Ishikawa (cell line): ENCODE measurements at regions not wholly inside any gene's neighbourhood (a gene's known extent, or its start where the extent isn't known, plus 50 kb on each side); places are given as distances from the start of the nearest gene placed in this dataset.

Experiments
- CEBPB ChIP-seq: IDR thresholded peaks from 2 replicates; pipeline ENCODE4 v1.6.1; 2012
- CREB1 ChIP-seq: IDR thresholded peaks from 2 replicates; pipeline ENCODE4 v1.6.1; 2012; ENCODE audit warnings: low read depth
- EP300 ChIP-seq: IDR thresholded peaks from 2 replicates; pipeline ENCODE4 v1.6.1; 2012; ENCODE audit warnings: borderline replicate concordance
- FOXM1 ChIP-seq: IDR thresholded peaks from 2 replicates; pipeline ENCODE4 v1.6.1; 2012; ENCODE audit warnings: low read depth, borderline replicate concordance
- MAX ChIP-seq: IDR thresholded peaks from 2 replicates; pipeline ENCODE4 v1.6.1; 2012
- NFIC ChIP-seq: IDR thresholded peaks from 2 replicates; pipeline ENCODE4 v1.6.1; 2012
- REST ChIP-seq: IDR thresholded peaks from 2 replicates; pipeline ENCODE4 v1.6.1; 2012; ENCODE audit warnings: low read depth, mild to moderate bottlenecking
- TAF1 ChIP-seq: IDR thresholded peaks from 2 replicates; pipeline ENCODE4 v1.6.1; 2012; ENCODE audit warnings: low read depth, mild to moderate bottlenecking
- YY1 ChIP-seq: IDR thresholded peaks from 2 replicates; pipeline ENCODE4 v1.6.1; 2012; ENCODE audit warnings: low read depth

GRCh38 chr3:94821241-94821640 lies 758.4 kb downstream of the NSUN3 start:
- TF ChIP-seq NFIC (no peak), REST (no peak), CREB1 (no peak), FOXM1 (no peak), YY1 (no peak), CEBPB (no peak), TAF1 (no peak), MAX (no peak), EP300 (no peak)
